ENCODE measurements at regions not wholly inside any gene's neighbourhood (a gene's known extent, or its start where the extent isn't known, plus 50 kb on each side); places are given as distances from the start of the nearest gene placed in this dataset.

- no peak overlapping the region for H3K4me3 ChIP-seq (ENCODE audit: low read depth, low read length)
- ChIA-PET POLR2A (no interaction called here), CTCF (no interaction called here)
- no peak for DNase-seq (ENCODE audit: low read depth, low spot score)
- no peak for TF ChIP-seq CTCF (IDR thresholded peaks at IDR 0.05; ENCODE audit: insufficient read depth, low read length, missing control alignments)
Measured at GRCh38 chr16:5450409-5451104, 353.0 kb upstream of the EEF2KMT start.

DNA sequence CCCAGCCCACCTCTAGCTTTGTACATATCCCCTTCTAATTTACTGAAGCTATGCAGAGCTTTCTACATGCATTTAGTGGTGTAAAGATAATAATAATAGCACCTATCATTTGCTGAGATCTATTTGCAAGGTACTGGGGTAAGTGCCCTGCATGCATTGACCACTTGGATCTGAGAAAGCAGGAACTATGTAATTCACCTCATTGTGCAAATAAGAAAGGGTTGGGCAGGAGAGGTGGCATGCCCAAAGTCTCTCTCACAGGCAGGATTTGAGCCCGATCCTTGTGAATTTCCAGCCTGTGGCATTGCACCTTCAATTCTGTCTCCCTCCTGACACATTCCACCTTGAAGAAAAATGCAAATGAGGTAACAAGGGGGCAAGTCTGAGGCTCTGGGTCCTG lies 352.3 kb upstream of the EEF2KMT start:
- ChIA-PET POLR2A (no interaction called here), CTCF (no interaction called here)
- H3K4me3 ChIP-seq (ENCODE audit: low read depth, low read length) = no peak overlapping the region
- TF ChIP-seq CTCF (IDR thresholded peaks at IDR 0.05; ENCODE audit: insufficient read depth, low read length, missing control alignments) = no peak
- DNase-seq (ENCODE audit: low read depth, low spot score) = no peak

GRCh38 chr16:5448798-5449197 lies 351.2 kb upstream of the EEF2KMT start:
- DNase-seq (ENCODE audit: low read depth, low spot score) = no peak
- ChIA-PET POLR2A (no interaction called here), CTCF (no interaction called here)
- H3K4me3 ChIP-seq (ENCODE audit: low read depth, low read length) = no peak overlapping the region
- TF ChIP-seq CTCF (IDR thresholded peaks at IDR 0.05; ENCODE audit: insufficient read depth, low read length, missing control alignments) = no peak

DNA sequence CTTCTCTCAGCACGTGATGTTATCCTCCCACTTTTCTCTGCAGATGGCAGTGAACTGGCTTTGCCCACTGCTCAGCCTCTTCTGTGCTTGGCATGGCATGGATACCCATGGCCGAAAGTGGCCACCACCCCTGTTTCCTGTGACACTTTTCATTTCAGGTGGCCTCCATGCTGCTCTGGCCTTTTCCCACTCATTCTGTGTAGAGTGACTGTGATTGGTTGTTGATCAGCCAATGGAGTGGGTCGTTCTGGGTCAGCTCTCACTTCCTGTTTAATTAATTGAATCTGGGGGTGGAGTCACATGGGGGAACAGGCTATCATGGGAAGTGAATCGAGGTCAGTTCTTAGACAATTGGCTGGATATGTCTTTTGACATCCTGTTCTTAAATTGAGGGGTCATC lies 350.1 kb upstream of the EEF2KMT start:
- no peak for DNase-seq (ENCODE audit: low read depth, low spot score)
- H3K4me3 ChIP-seq (ENCODE audit: low read depth, low read length) = no peak overlapping the region
- TF ChIP-seq CTCF (IDR thresholded peaks at IDR 0.05; ENCODE audit: insufficient read depth, low read length, missing control alignments) = no peak
- ChIA-PET POLR2A (no interaction called here), CTCF (no interaction called here)

DNA sequence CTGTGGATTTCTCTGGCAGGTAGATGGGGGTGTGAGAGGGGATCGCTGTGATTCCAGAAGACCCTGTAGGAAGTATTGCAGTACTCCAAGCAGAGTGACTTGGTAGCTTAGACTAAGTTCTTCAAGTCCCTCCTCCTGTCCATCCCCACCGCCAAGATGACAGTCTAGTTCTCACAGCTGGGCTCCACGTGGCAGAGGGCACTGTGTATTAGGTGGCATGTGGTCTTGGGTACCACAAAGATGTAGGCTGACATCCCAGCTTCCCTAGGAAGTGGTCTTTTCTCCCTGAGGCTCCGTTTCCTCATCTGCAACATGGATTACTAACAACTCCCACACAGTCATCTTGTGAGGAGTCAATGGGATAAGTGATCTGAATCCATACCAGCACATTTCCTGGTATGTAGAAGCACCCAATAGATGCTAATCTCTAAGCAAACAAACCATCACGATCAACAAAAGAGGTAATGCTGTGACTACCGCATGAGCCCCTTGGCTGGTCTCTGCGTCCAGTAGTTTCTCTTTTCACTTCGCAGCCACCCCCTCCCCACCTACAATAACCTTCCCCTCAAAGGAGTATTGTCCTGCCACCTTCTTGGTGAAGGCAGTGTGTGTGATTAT lies 349.1 kb upstream of the EEF2KMT start:
- POLR2A ChIA-PET = no interaction called here
- CTCF ChIA-PET = no interaction called here
- no peak overlapping the region for H3K4me3 ChIP-seq (ENCODE audit: low read depth, low read length)
- no peak for DNase-seq (ENCODE audit: low read depth, low spot score)
- TF ChIP-seq CTCF (IDR thresholded peaks at IDR 0.05; ENCODE audit: insufficient read depth, low read length, missing control alignments) = no peak

- no peak overlapping the region for H3K4me3 ChIP-seq (ENCODE audit: low read depth, low read length)
- no peak for DNase-seq (ENCODE audit: low read depth, low spot score)
- POLR2A ChIA-PET = no interaction called here
- no peak for TF ChIP-seq CTCF (IDR thresholded peaks at IDR 0.05; ENCODE audit: insufficient read depth, low read length, missing control alignments)
- CTCF ChIA-PET = no interaction called here
Measured at GRCh38 chr16:5444189-5444588, 346.6 kb upstream of the EEF2KMT start.

Measured in AG04449 (cell line).